ENCODE measurements at regions not wholly inside any gene's neighbourhood (a gene's known extent, or its start where the extent isn't known, plus 50 kb on each side); places are given as distances from the start of the nearest gene placed in this dataset.

DNA sequence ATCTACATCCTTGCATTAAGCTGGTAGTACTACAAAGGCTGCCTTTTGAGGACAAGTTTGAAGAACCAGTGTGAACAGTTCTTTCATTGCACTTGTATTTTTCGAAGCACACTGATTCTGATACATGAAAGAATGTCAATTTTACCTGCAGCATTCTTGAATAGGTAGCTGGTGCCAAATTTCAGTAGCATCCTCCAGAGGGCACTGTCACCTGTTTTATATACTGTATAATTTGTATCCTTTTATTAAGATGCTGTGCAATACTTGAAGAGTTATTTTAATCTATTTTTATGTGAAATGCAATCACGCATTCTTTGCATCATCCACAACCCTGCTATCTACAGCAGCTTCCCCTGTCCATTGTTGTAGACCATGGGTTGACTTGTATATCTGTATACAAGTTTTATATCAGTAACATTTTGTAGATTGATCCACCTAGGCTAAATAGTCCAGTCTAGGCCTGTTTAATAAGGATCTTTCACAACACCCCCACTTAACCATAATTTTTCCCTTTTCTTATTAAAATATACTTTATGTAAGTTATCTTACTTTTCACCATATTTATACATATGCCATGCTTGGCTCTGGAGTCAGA, 325.7 kb downstream of the PCDH7 start:
- no peaks in the 10 kb centered on the region for H3K23me2 ChIP-seq (ENCODE audit: insufficient read length, low read depth, low read length, poor library complexity, severe bottlenecking)
- no peak overlapping the region for H3K56ac ChIP-seq (ENCODE audit: insufficient read length, low read depth, low read length)
- no peak for DNase-seq
- H4K20me1 ChIP-seq (ENCODE audit: control insufficient read depth, insufficient read depth, insufficient read length), result no peaks in the 10 kb centered on the region
- no peak overlapping the region for H3T11ph ChIP-seq (ENCODE audit: low read length)
- no peak overlapping the region for H2BK120ac ChIP-seq (ENCODE audit: low read depth, low read length, poor library complexity, severe bottlenecking)
- H3K4ac ChIP-seq (ENCODE audit: low read depth, low read length), result no peak overlapping the region
- Mint-ChIP-seq H3K9me3 (no peaks in the 10 kb centered on the region), H3K4me3 (no peak overlapping the region), H3K27ac (no peak overlapping the region), H3K36me3 (ENCODE audit: insufficient read depth in 1 of 3, low read depth in 3 of 3) (no peaks in the 10 kb centered on the region; a peak in 1 of 7 replicates), H3K27me3 (ENCODE audit: low read depth) (no peaks in the 10 kb centered on the region), H3K4me1 (peaks cover 43 to 45% of the 10 kb centered on the region in 2 experiments)
- no peak overlapping the region for H3K27ac ChIP-seq (ENCODE audit: insufficient read length, low read depth, low read length)
- H3K9ac ChIP-seq (ENCODE audit: extremely low read depth, insufficient read length, low read length), result no peak overlapping the region
- H3K14ac ChIP-seq (ENCODE audit: insufficient read depth, low read length), result no peak overlapping the region
- WGBS (ENCODE audit: extremely low coverage, insufficient read length, low lambda C conversion rate), result no CpG with 5 or more reads among the region's 2 CpGs
- H3K9me3 ChIP-seq (ENCODE audit: control insufficient read depth, low read depth, low read length), result no peaks in the 10 kb centered on the region
- no peak overlapping the region for H2AFZ ChIP-seq (ENCODE audit: low read length)
- no peak overlapping the region for H4K8ac ChIP-seq (replicated peaks; ENCODE audit: insufficient read length, low read depth, low read length)
- H4K91ac ChIP-seq (ENCODE audit: insufficient read length, low read depth, low read length), result no peak overlapping the region
- H3K4me1 ChIP-seq (ENCODE audit: insufficient read depth, low read length), result peaks cover 8% of the 10 kb centered on the region; the same call in 1 of the 2 replicates
- H4K5ac ChIP-seq (ENCODE audit: insufficient read length, low read depth, low read length), result no peak overlapping the region
- H2BK20ac ChIP-seq (ENCODE audit: low read depth, low read length, poor library complexity, severe bottlenecking), result no peak overlapping the region
- no peaks in the 10 kb centered on the region for H3K79me2 ChIP-seq (ENCODE audit: insufficient read depth, low read length)
- TF ChIP-seq CTCF (conservative IDR thresholded peaks at IDR 0.05), result peak; percentile 81
- no peak overlapping the region for H3K23ac ChIP-seq (ENCODE audit: insufficient read length, low read depth, low read length)
- no peak overlapping the region for H2BK12ac ChIP-seq (ENCODE audit: insufficient read length, low read depth, low read length)
- H3K18ac ChIP-seq (ENCODE audit: insufficient read length, low read depth, low read length), result no peak overlapping the region
- H3K4me2 ChIP-seq (ENCODE audit: insufficient read depth, insufficient read length, low read length), result no peak overlapping the region
- no peaks in the 10 kb centered on the region for H3K27me3 ChIP-seq (ENCODE audit: insufficient read depth, low read length)
- H3K79me1 ChIP-seq (ENCODE audit: insufficient read depth, low read depth, low read length, poor library complexity, severe bottlenecking), result no peaks in the 10 kb centered on the region
- no peak overlapping the region for H2BK15ac ChIP-seq (ENCODE audit: low read depth, low read length)
- H2BK5ac ChIP-seq (ENCODE audit: insufficient read length, low read length), result no peak overlapping the region
- no peak overlapping the region for H2AK5ac ChIP-seq (ENCODE audit: insufficient read length, low read length)

Data from H9 (cell line).